ENCODE measurements at regions not wholly inside any gene's neighbourhood (a gene's known extent, or its start where the extent isn't known, plus 50 kb on each side); places are given as distances from the start of the nearest gene placed in this dataset.

GRCh38 chr2:241935314-241935713, 65.8 kb downstream of the RTP5 start:
- peaks cover 0 to 12% (median 7%) of the 10 kb centered on the region in 3 donors for H3K36me3 Mint-ChIP-seq
- POLR2A ChIA-PET: no interaction called here
- ATAC-seq (no peak), DNase-seq (no peak)
- H3K27ac Mint-ChIP-seq: no peak overlapping the region
- H3K4me3 Mint-ChIP-seq: no peak overlapping the region
- H3K9me3 Mint-ChIP-seq: peaks cover 0 to 2% (median 0%) of the 10 kb centered on the region in 9 donors
- H3K27me3 Mint-ChIP-seq: no peaks in the 10 kb centered on the region
- peaks cover 10 to 20% (median 14%) of the 10 kb centered on the region in 4 donors for H3K4me1 Mint-ChIP-seq

GRCh38 chr2:241935774-241936173, 66.2 kb downstream of the RTP5 start:
- no peaks in the 10 kb centered on the region for H3K27me3 Mint-ChIP-seq
- DNase-seq (no peak), ATAC-seq (no peak)
- H3K36me3 Mint-ChIP-seq: peaks cover 0 to 15% (median 7%) of the 10 kb centered on the region in 3 donors
- H3K9me3 Mint-ChIP-seq: peaks cover 0 to 4% (median 0%) of the 10 kb centered on the region in 9 donors
- H3K27ac Mint-ChIP-seq: no peak overlapping the region
- peaks cover 12 to 24% (median 15%) of the 10 kb centered on the region in 4 donors for H3K4me1 Mint-ChIP-seq
- no peak overlapping the region for H3K4me3 Mint-ChIP-seq
- POLR2A ChIA-PET: no interaction called here

DNA sequence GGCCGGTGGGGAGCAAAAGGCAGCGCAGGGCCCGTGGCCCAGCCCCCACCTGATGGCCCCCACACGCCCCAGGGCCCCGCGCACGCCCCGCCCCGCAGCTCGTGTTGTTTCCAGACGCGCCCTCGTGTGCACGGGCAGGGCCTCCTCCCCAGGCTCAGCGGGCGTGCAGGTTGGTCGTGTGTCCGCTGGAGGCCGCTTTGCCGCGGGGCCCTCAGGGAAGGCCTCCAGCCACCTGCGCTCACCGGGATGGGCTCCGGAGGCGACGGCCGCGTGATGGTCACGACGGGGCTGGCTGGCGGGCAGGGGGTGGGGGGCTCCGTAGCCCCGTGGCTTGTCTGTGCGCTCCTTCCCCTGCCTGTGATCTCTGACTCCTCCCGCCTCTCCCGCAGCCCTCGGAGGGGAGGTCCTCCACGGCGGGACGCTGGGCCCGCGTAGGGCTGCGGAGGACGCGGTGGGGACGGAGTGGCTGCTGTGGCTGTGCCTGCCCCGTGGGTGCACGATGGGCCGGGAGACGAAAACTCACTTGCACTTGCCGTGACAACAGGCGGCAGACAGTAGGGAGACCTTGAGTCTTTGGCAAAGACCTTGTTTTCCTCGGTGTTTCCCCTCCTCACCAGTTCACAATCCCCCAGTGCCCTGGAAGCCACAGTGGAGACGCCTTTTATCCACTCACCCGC, 67.1 kb downstream of the RTP5 start:
- Mint-ChIP-seq H3K27ac (no peak overlapping the region), H3K4me3 (no peak overlapping the region), H3K9me3 (peaks cover 0 to 4% (median 0%) of the 10 kb centered on the region in 9 donors), H3K36me3 (peaks cover 0 to 15% (median 7%) of the 10 kb centered on the region in 3 donors), H3K4me1 (peaks cover 13 to 30% (median 17%) of the 10 kb centered on the region in 4 donors), H3K27me3 (no peaks in the 10 kb centered on the region)
- no peak for ATAC-seq
- POLR2A ChIA-PET: no interaction called here
- DNase-seq: no peak

DNA sequence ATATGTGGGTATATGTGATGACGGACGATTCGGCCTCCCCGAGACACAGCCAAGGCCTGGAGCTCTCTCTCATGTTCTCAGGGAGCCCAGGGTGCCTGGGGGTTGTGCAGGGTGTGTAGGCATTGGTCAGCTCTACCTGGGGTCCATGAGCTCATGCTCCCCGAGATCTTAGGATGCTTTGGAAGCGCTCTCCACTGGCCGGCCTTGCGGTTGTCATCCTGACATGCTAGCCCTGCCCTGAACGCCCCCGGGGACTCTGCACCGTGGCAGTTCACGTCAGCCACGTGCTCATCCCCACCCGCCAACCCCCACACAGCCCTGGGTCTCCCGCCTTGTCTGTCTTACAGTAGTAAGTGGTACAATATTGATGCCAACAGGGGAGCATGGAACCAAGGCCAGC, 67.8 kb downstream of the RTP5 start:
- ATAC-seq (no peak), DNase-seq (no peak)
- POLR2A ChIA-PET: no interaction called here
- Mint-ChIP-seq H3K27me3 (no peaks in the 10 kb centered on the region), H3K27ac (no peak overlapping the region), H3K4me3 (no peak overlapping the region), H3K36me3 (peaks cover 0 to 15% (median 7%) of the 10 kb centered on the region in 3 donors), H3K4me1 (peaks cover 15 to 37% (median 19%) of the 10 kb centered on the region in 4 donors), H3K9me3 (peaks cover 0 to 4% (median 0%) of the 10 kb centered on the region in 9 donors)

DNA sequence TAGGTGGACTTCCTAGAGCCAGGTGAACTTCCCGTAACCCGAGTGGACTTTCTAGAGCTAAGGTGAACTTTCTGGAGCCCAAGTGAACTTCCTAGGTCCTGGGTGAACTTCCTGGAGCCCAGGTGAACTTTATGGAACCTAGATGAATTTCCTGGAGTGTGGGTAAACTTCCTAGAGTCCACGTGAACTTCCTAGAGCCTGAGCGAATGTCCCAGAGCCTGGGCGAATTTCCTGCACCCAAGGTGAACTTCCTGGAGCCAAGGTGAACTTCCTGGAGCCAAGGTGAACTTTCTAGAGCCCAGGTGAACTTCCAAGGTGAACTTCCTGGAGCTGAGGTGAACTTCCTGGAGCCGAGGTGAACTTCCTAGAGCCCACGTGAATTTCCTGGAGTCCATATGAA, 70.0 kb downstream of the RTP5 start:
- Mint-ChIP-seq H3K9me3 (peaks cover 0 to 4% (median 0%) of the 10 kb centered on the region in 9 donors), H3K27ac (peak overlapping the region in 8 of 10 donors; percentile 50 to 82 (median 66)), H3K4me3 (no peak overlapping the region), H3K27me3 (no peaks in the 10 kb centered on the region), H3K4me1 (peaks cover 15 to 39% (median 17%) of the 10 kb centered on the region in 4 donors), H3K36me3 (peaks cover 0 to 15% (median 7%) of the 10 kb centered on the region in 3 donors)
- DNase-seq: no peak
- ATAC-seq: no peak
- POLR2A ChIA-PET: no interaction called here

DNA sequence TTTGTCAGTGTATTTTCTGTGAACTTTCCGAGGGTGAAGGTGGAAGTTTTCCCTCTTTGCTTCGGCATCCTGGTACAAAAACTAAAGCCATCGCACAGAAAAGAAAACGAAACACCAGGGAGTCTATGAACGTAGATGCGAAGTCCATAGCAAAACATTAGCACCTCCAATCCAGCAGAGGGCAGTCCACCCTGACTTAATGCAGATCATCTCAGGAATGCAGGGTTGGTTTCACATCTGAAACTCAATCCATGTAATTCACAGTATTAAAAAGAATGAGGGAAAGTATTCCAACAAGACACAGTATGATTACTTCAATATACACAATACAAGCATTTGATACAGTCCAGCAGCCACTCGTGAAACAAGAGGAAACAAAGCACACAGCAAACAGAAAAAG, 70.8 kb downstream of the RTP5 start:
- POLR2A ChIA-PET: no interaction called here
- peak overlapping the region in 2 of 10 donors; percentile 8 to 52 for H3K27ac Mint-ChIP-seq
- H3K36me3 Mint-ChIP-seq: peaks cover 0 to 13% (median 8%) of the 10 kb centered on the region in 3 donors
- H3K4me1 Mint-ChIP-seq: peaks cover 15 to 39% (median 17%) of the 10 kb centered on the region in 4 donors
- H3K27me3 Mint-ChIP-seq: no peaks in the 10 kb centered on the region
- peaks cover 0 to 4% (median 0%) of the 10 kb centered on the region in 9 donors for H3K9me3 Mint-ChIP-seq
- peak overlapping the region in 1 of 10 donors; percentile 32 for H3K4me3 Mint-ChIP-seq
- no peak for ATAC-seq
- DNase-seq: no peak

DNA sequence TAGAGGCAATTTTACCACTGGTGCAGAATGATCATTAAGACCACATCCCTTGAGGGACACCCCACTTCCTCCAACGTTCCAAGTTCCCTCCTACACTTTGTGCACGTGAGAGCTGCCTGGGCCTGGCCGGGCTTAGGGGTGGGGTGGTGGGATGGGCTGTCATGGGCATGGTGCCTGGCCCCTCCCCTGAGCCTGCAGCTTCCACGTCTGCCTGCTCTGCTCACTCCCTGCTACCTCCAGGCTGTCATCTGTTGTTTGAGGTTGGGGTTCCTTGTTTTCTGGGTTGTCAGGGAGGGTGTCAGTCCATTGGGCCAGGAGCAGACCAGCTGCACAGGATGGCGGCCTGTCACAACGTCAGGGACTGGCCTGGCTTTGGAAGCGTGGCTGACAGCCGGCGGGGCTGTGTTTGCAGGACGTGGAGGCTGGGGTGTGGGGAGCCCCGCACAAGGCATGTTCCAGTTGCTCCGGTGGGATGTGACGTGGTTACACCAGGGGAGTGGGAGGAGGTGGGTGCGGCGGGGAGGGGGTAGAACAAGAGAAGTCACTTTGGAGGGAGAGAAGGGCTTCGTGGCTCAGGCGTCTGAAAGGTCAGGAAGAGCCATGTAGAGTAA, 72.3 kb downstream of the RTP5 start:
- peaks cover 0 to 4% (median 0%) of the 10 kb centered on the region in 9 donors for H3K9me3 Mint-ChIP-seq
- H3K27ac Mint-ChIP-seq: peak overlapping the region in 1 of 10 donors; percentile 50
- ATAC-seq: no peak
- H3K4me1 Mint-ChIP-seq: peaks cover 15 to 39% (median 17%) of the 10 kb centered on the region in 4 donors
- no peak for DNase-seq
- H3K36me3 Mint-ChIP-seq: peaks cover 0 to 5% (median 4%) of the 10 kb centered on the region in 3 donors
- no peaks in the 10 kb centered on the region for H3K27me3 Mint-ChIP-seq
- H3K4me3 Mint-ChIP-seq: no peak overlapping the region
- POLR2A ChIA-PET: interaction anchor here (0.6 kb wide), 1 partner anchor 292 kb away, joined by 3 read pairs; no protein-coding TSS in a partner anchor

GRCh38 chr2:241942416-241943208, 73.1 kb downstream of the RTP5 start:
- H3K27me3 Mint-ChIP-seq: no peaks in the 10 kb centered on the region
- peaks cover 0 to 5% (median 4%) of the 10 kb centered on the region in 3 donors for H3K36me3 Mint-ChIP-seq
- H3K4me3 Mint-ChIP-seq: no peak overlapping the region
- peaks cover 0 to 4% (median 0%) of the 10 kb centered on the region in 9 donors for H3K9me3 Mint-ChIP-seq
- no peak for DNase-seq
- no peak for ATAC-seq
- POLR2A ChIA-PET: no interaction called here
- H3K4me1 Mint-ChIP-seq: peaks cover 15 to 39% (median 17%) of the 10 kb centered on the region in 4 donors
- peak overlapping the region in 2 of 10 donors; percentile 59 to 84 for H3K27ac Mint-ChIP-seq

- H3K36me3 Mint-ChIP-seq: peaks cover 0 to 5% (median 4%) of the 10 kb centered on the region in 3 donors
- DNase-seq (no peak), ATAC-seq (no peak)
- no peaks in the 10 kb centered on the region for H3K27me3 Mint-ChIP-seq
- POLR2A ChIA-PET: no interaction called here
- no peak overlapping the region for H3K4me3 Mint-ChIP-seq
- H3K4me1 Mint-ChIP-seq: peaks cover 17 to 38% (median 19%) of the 10 kb centered on the region in 4 donors
- peaks cover 0 to 4% (median 0%) of the 10 kb centered on the region in 9 donors for H3K9me3 Mint-ChIP-seq
- peak overlapping the region in 1 of 10 donors; percentile 84 for H3K27ac Mint-ChIP-seq
Measured at GRCh38 chr2:241943209-241943850, 73.8 kb downstream of the RTP5 start.

- peaks cover 0 to 4% (median 0%) of the 10 kb centered on the region in 9 donors for H3K9me3 Mint-ChIP-seq
- POLR2A ChIA-PET: no interaction called here
- H3K27me3 Mint-ChIP-seq: no peaks in the 10 kb centered on the region
- no peak for ATAC-seq
- H3K4me1 Mint-ChIP-seq: peaks cover 15 to 37% (median 17%) of the 10 kb centered on the region in 4 donors
- no peak for DNase-seq
- H3K4me3 Mint-ChIP-seq: no peak overlapping the region
- H3K27ac Mint-ChIP-seq: peak overlapping the region in 2 of 10 donors; percentile 39 to 43
- H3K36me3 Mint-ChIP-seq: peaks cover 0 to 5% (median 4%) of the 10 kb centered on the region in 3 donors
Measured at GRCh38 chr2:241943961-241944575, 74.5 kb downstream of the RTP5 start.

GRCh38 chr2:241944821-241945220, 75.3 kb downstream of the RTP5 start:
- Mint-ChIP-seq H3K27me3 (no peaks in the 10 kb centered on the region), H3K9me3 (peaks cover 0 to 4% (median 0%) of the 10 kb centered on the region in 9 donors), H3K27ac (peak overlapping the region in 1 of 10 donors; percentile 17), H3K4me3 (no peak overlapping the region), H3K36me3 (peaks cover 0 to 5% (median 4%) of the 10 kb centered on the region in 3 donors), H3K4me1 (peaks cover 12 to 31% (median 16%) of the 10 kb centered on the region in 4 donors)
- POLR2A ChIA-PET: no interaction called here
- DNase-seq (no peak), ATAC-seq (no peak)

DNA sequence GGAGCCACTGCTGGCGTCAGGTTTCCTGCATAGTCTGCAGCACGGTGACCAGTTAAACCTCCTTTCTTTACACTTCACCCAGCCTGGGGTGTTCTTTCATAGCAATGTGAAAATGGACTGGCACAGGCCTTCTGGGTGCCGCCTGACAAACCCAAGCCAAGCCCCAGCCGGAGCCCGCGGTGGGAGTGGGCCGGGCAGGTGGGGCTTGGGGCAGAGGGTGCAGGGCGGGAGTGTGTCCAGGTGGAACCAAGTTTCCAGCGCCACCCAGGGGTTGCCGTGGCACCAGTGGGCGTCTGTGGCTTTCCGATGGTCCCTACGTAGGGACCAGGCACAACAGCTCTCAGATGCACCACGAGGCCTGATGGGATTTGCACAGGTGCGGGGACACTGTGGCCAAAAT, 75.8 kb downstream of the RTP5 start:
- Mint-ChIP-seq H3K4me1 (peaks cover 9 to 33% (median 13%) of the 10 kb centered on the region in 4 donors), H3K27me3 (no peaks in the 10 kb centered on the region), H3K27ac (peak overlapping the region in 2 of 10 donors; percentile 17 to 70), H3K36me3 (peaks cover 0 to 4% (median 3%) of the 10 kb centered on the region in 3 donors), H3K4me3 (no peak overlapping the region), H3K9me3 (peaks cover 0 to 2% (median 0%) of the 10 kb centered on the region in 9 donors)
- DNase-seq (no peak), ATAC-seq (no peak)
- POLR2A ChIA-PET: no interaction called here

Measured in naive thymus-derived CD8-positive, alpha-beta T cell (primary cell).